HEK293 (cell line): ENCODE measurements at regions not wholly inside any gene's neighbourhood (a gene's known extent, or its start where the extent isn't known, plus 50 kb on each side); places are given as distances from the start of the nearest gene placed in this dataset.

ENCODE experiments used
- CTCF ChIA-PET: fragments of 350-600 bp; formaldehyde crosslinking; extraction: SDS; loops from one replicate; lab custom pipeline; 2021; ENCODE audit warnings: antibody characterized with exemption; lab: Yijun Ruan, JAX
- POLR2A ChIA-PET: fragments of 300-600 bp; formaldehyde crosslinking; extraction: SDS; loops from one replicate; lab custom pipeline; 2020; ENCODE audit warnings: antibody characterized with exemption, inconsistent platforms; lab: Yijun Ruan, JAX
- H3K27ac ChIP-seq: fragments of 200-500 bp; sonication (Bioruptor generic); 2 replicates; pipeline ENCODE4 v1.5.1; 2014; ENCODE audit warnings: low read depth, low read length, control low read depth, inconsistent platforms; ENCODE audit errors: extremely low read depth
- H3K36me3 ChIP-seq, 2 experiments: fragments of 200-500 bp in 1 of 2; sonication (Bioruptor generic) in 1 of 2; 1 replicate in 1 of 2; 2 replicates in 1 of 2; pipeline ENCODE4 v1.5.1; 2014 to 2017; ENCODE audit warnings: inconsistent platforms in 2 of 2, low read length in 2 of 2; ENCODE audit not compliant: control insufficient read depth in 2 of 2, insufficient read depth in 1 of 2
- H3K4me1 ChIP-seq: fragments of 200-500 bp; sonication (Bioruptor generic); 2 replicates; pipeline ENCODE4 v1.5.1; 2014; ENCODE audit warnings: mild to moderate bottlenecking, low read length, inconsistent platforms; ENCODE audit not compliant: control insufficient read depth, insufficient read depth
- H3K4me3 ChIP-seq: 2 replicates; pipeline ENCODE4 v1.5.1; 2011; ENCODE audit warnings: low read depth, mild to moderate bottlenecking, control low read depth, low read length, moderate library complexity
- H3K9me3 ChIP-seq: fragments of 200-500 bp; sonication (Bioruptor generic); 2 replicates; pipeline ENCODE4 v1.5.1; 2014; ENCODE audit warnings: low read depth, low read length, inconsistent platforms; ENCODE audit not compliant: control insufficient read depth, insufficient read depth
- CTCF ChIP-seq: fragments of 450-650 bp; formaldehyde crosslinking; IDR thresholded peaks from 2 replicates; pipeline ENCODE4 v1.5.1; 2016; ENCODE audit warnings: missing biosample characterization, missing genetic modification characterization
- HOXC10 ChIP-seq: sonication (generic); formaldehyde crosslinking; IDR thresholded peaks from 2 replicates; pipeline ENCODE4 v1.8.1; 2023; ENCODE audit warnings: mild to moderate bottlenecking, missing genetic modification reagents
- MEIS1 ChIP-seq: sonication (generic); formaldehyde crosslinking; IDR thresholded peaks from 2 replicates; pipeline ENCODE4 v1.8.1; 2022; ENCODE audit warnings: missing genetic modification reagents, mild to moderate bottlenecking, borderline replicate concordance
- PRDM2 ChIP-seq: fragments of 450-650 bp; formaldehyde crosslinking; IDR thresholded peaks from 2 replicates; pipeline ENCODE4 v1.5.1; 2016; ENCODE audit warnings: missing biosample characterization, missing genetic modification characterization, borderline replicate concordance
- REST ChIP-seq: fragments of 450-650 bp; formaldehyde crosslinking; IDR thresholded peaks from 2 replicates; pipeline ENCODE4 v1.5.1; 2016; ENCODE audit warnings: missing biosample characterization, missing genetic modification characterization
- TCF7L2 ChIP-seq: IDR thresholded peaks from 2 replicates; pipeline ENCODE4 v1.6.1; 2011; ENCODE audit warnings: low read depth, mild to moderate bottlenecking, inconsistent platforms, low read length, moderate library complexity, borderline replicate concordance
- ZIC2 ChIP-seq: fragments of 450-650 bp; formaldehyde crosslinking; IDR thresholded peaks from 2 replicates; pipeline ENCODE4 v1.5.1; 2016; ENCODE audit warnings: missing biosample characterization, missing genetic modification characterization
- ZNF174 ChIP-seq: fragments of 450-650 bp; formaldehyde crosslinking; IDR thresholded peaks from 2 replicates; pipeline ENCODE4 v1.5.0; 2017; ENCODE audit warnings: missing biosample characterization, mild to moderate bottlenecking, missing genetic modification characterization
- ZNF184 ChIP-seq: fragments of 450-650 bp; IDR thresholded peaks from 2 replicates; pipeline ENCODE4 v1.5.1; 2018; ENCODE audit warnings: missing biosample characterization, mild to moderate bottlenecking, missing genetic modification characterization
- ZNF324 ChIP-seq: fragments of 450-650 bp; formaldehyde crosslinking; IDR thresholded peaks from 2 replicates; pipeline ENCODE4 v1.5.1; 2016; ENCODE audit warnings: missing biosample characterization, missing genetic modification characterization
- ZNF426 ChIP-seq: fragments of 450-650 bp; formaldehyde crosslinking; IDR thresholded peaks from 2 replicates; pipeline ENCODE4 v1.5.1; 2017; ENCODE audit warnings: missing biosample characterization, missing genetic modification characterization, mild to moderate bottlenecking, inconsistent platforms, moderate library complexity
- ZNF433 ChIP-seq: fragments of 450-650 bp; formaldehyde crosslinking; IDR thresholded peaks from 2 replicates; pipeline ENCODE4 v1.5.1; 2016; ENCODE audit warnings: missing biosample characterization, missing genetic modification characterization, low read depth
- ZNF449 ChIP-seq: fragments of 450-650 bp; formaldehyde crosslinking; IDR thresholded peaks from 2 replicates; pipeline ENCODE4 v1.5.1; 2017; ENCODE audit warnings: missing biosample characterization, mild to moderate bottlenecking, missing genetic modification characterization, moderate library complexity
- ZNF473 ChIP-seq: fragments of 450-650 bp; formaldehyde crosslinking; IDR thresholded peaks from 2 replicates; pipeline ENCODE4 v1.5.1; 2017; ENCODE audit warnings: missing biosample characterization, missing genetic modification characterization
- ZNF544 ChIP-seq: fragments of 450-650 bp; formaldehyde crosslinking; IDR thresholded peaks from 2 replicates; pipeline ENCODE4 v1.5.0; 2017; ENCODE audit warnings: missing biosample characterization, missing genetic modification characterization
- ZNF571 ChIP-seq: fragments of 450-650 bp; formaldehyde crosslinking; IDR thresholded peaks from 2 replicates; pipeline ENCODE4 v1.5.0; 2017; ENCODE audit warnings: missing biosample characterization, missing genetic modification characterization
- ZNF623 ChIP-seq: fragments of 450-650 bp; formaldehyde crosslinking; IDR thresholded peaks from 2 replicates; pipeline ENCODE4 v1.5.1; 2016; ENCODE audit warnings: missing biosample characterization, missing genetic modification characterization
- ZNF707 ChIP-seq: fragments of 450-650 bp; formaldehyde crosslinking; IDR thresholded peaks from 2 replicates; pipeline ENCODE4 v1.5.1; 2016; ENCODE audit warnings: missing biosample characterization, missing genetic modification characterization
- TF ChIP-seq, protein P1 (sequence below): fragments of 450-650 bp; formaldehyde crosslinking; IDR thresholded peaks from 2 replicates; pipeline ENCODE4 v1.5.1; 2017; ENCODE audit warnings: missing biosample characterization, missing genetic modification characterization
- TF ChIP-seq, protein P2 (sequence below): sonication (generic); formaldehyde crosslinking; IDR thresholded peaks from 2 replicates; pipeline ENCODE4 v1.8.1; 2022; ENCODE audit warnings: mild to moderate bottlenecking, moderate library complexity, missing genetic modification reagents

DNA sequence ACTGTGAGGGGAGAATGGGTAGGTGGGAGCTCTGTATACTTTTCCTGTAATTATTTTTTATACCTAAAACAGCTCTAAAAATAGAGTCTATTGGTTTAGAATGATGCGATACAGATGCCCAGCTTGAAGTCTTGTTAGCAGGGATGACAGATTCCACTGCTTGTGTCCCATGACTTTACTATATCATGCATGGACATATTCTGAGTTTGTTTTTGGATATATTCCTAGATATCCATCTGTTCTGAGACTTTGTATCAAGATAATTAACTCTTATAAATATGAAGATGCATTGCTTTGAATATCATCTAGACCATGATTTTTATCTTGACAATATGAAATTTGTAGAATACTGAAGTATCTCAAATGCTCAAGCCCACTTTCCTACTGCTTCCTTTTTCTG, 1058.1 kb downstream of the RAPGEF2 start:
- no peaks in the 10 kb centered on the region for H3K36me3 ChIP-seq
- CTCF ChIA-PET: no interaction called here
- no peak overlapping the region for H3K4me3 ChIP-seq
- no peaks in the 10 kb centered on the region for H3K4me1 ChIP-seq
- POLR2A ChIA-PET: no interaction called here
- TF ChIP-seq REST (tag by site-specific recombination) (no peak), ZNF707 (tag by site-specific recombination) (no peak), ZNF544 (tag by site-specific recombination) (no peak), ZNF324 (tag by site-specific recombination) (no peak), ZNF623 (tag by site-specific recombination) (no peak), CTCF (tag by site-specific recombination) (no peak), PRDM2 (tag by site-specific recombination) (no peak), MEIS1 (no peak), ZNF449 (no peak), ZNF184 (no peak), ZNF426 (tag by site-specific recombination) (no peak), ZIC2 (tag by site-specific recombination) (no peak), ZNF473 (tag by site-specific recombination) (no peak), ZNF433 (tag by site-specific recombination) (no peak), ZNF571 (tag by site-specific recombination) (no peak), HOXC10 (CRISPR knock-in tag) (no peak), TCF7L2 (no peak), ZNF174 (tag by site-specific recombination) (no peak)
- TF ChIP-seq, protein P1, sequence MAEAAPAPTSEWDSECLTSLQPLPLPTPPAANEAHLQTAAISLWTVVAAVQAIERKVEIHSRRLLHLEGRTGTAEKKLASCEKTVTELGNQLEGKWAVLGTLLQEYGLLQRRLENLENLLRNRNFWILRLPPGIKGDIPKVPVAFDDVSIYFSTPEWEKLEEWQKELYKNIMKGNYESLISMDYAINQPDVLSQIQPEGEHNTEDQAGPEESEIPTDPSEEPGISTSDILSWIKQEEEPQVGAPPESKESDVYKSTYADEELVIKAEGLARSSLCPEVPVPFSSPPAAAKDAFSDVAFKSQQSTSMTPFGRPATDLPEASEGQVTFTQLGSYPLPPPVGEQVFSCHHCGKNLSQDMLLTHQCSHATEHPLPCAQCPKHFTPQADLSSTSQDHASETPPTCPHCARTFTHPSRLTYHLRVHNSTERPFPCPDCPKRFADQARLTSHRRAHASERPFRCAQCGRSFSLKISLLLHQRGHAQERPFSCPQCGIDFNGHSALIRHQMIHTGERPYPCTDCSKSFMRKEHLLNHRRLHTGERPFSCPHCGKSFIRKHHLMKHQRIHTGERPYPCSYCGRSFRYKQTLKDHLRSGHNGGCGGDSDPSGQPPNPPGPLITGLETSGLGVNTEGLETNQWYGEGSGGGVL: no peak
- TF ChIP-seq, protein P2, sequence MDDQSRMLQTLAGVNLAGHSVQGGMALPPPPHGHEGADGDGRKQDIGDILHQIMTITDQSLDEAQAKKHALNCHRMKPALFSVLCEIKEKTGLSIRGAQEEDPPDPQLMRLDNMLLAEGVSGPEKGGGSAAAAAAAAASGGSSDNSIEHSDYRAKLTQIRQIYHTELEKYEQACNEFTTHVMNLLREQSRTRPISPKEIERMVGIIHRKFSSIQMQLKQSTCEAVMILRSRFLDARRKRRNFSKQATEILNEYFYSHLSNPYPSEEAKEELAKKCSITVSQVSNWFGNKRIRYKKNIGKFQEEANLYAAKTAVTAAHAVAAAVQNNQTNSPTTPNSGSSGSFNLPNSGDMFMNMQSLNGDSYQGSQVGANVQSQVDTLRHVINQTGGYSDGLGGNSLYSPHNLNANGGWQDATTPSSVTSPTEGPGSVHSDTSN (CRISPR knock-in tag): no peak
- TF ChIP-seq, all 188 proteins: peak for 0
- Histone ChIP-seq H3K27ac (no peak overlapping the region), H3K9me3 (no peaks in the 10 kb centered on the region)
